ENCODE measurements at regions not wholly inside any gene's neighbourhood (a gene's known extent, or its start where the extent isn't known, plus 50 kb on each side); places are given as distances from the start of the nearest gene placed in this dataset.
A peak's percentile ranks its signal among the peaks of the same experiment; 100 is the strongest.

DNA sequence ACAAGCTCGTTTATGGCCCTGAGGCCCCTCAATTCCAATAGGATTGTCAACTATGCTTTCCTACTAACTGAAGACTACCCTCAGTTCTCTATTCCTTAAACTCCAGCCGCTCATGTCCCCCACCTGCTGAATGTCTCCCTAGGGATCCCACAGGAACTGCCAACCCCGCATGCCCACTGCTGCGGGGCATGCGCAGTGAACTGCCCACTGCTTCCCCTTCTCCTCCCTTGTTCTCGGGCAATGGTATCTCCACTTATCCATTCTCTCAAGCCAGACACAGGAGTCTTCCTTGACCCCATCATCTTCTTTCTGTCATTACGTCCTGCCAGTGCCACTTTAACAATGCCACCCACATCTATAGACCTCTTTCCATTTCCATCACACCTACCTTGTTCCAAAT, 90.0 kb downstream of the FGF18 start:
- Histone ChIP-seq H3K9me3 (ENCODE audit: control insufficient read depth in 4 of 4, insufficient read depth in 3 of 4, low read length in 3 of 4) (no peaks in the 10 kb centered on the region), H3K9ac (ENCODE audit: insufficient read depth in 1 of 2, low read length in 2 of 2) (no peak overlapping the region), H3K4me1 (ENCODE audit: control insufficient read depth in 5 of 5, insufficient read depth in 5 of 5, low read length in 5 of 5) (peaks cover 0 to 3% (median 0%) of the 10 kb centered on the region in 5 donors), H3K27ac (ENCODE audit: low read depth in 1 of 2, low read length in 1 of 2) (no peak overlapping the region), H3K27me3 (ENCODE audit: control insufficient read depth in 3 of 3, insufficient read depth in 3 of 3, low read length in 2 of 3) (no peaks in the 10 kb centered on the region), H3K36me3 (ENCODE audit: control insufficient read depth in 4 of 4, insufficient read depth in 4 of 4, low read length in 4 of 4) (no peaks in the 10 kb centered on the region), H3K4me3 (no peak overlapping the region)
- TF ChIP-seq, protein P1, sequence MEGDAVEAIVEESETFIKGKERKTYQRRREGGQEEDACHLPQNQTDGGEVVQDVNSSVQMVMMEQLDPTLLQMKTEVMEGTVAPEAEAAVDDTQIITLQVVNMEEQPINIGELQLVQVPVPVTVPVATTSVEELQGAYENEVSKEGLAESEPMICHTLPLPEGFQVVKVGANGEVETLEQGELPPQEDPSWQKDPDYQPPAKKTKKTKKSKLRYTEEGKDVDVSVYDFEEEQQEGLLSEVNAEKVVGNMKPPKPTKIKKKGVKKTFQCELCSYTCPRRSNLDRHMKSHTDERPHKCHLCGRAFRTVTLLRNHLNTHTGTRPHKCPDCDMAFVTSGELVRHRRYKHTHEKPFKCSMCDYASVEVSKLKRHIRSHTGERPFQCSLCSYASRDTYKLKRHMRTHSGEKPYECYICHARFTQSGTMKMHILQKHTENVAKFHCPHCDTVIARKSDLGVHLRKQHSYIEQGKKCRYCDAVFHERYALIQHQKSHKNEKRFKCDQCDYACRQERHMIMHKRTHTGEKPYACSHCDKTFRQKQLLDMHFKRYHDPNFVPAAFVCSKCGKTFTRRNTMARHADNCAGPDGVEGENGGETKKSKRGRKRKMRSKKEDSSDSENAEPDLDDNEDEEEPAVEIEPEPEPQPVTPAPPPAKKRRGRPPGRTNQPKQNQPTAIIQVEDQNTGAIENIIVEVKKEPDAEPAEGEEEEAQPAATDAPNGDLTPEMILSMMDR (IDR thresholded peaks at IDR 0.05; ENCODE audit: control extremely low read depth, extremely low read depth) = no peak
- WGBS, 2 donors = 94 to 98% methylated on average over 7 of the region's 7 CpGs
- ATAC-seq (ENCODE audit: insufficient read depth, low FRiP score) = no peak
- no peak for DNase-seq

DNA sequence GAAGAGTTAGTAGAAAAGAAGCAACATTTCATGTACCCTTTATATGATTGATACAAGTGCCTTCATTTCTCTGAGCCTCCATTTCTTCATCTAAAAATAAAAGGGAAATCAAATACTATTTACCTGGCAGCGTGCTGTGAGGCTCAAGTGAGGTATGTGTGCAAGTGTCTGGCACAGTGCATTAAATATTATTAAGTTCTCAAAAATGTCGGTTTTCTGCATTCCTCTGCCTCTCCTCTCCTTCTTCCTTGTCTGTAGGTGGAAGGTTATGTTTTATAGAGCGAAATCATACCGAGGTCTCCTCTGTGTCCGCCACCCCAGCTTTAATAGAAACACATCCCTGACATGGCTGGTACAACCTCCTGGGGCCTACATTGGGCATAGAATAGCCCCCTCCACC, 93.0 kb downstream of the FGF18 start:
- TF ChIP-seq, protein P1 (IDR thresholded peaks at IDR 0.05; ENCODE audit: control extremely low read depth, extremely low read depth) = no peak
- DNase-seq (peak in 1 of 3 donors; percentile 17), ATAC-seq (ENCODE audit: insufficient read depth, low FRiP score) (no peak)
- 74 to 89% methylated on average over 5 of the region's 5 CpGs for WGBS, 2 donors
- no peaks in the 10 kb centered on the region for H3K36me3 ChIP-seq (ENCODE audit: control insufficient read depth in 4 of 4, insufficient read depth in 4 of 4, low read length in 4 of 4)
- H3K27ac ChIP-seq (ENCODE audit: low read depth in 1 of 2, low read length in 1 of 2) = no peak overlapping the region
- no peaks in the 10 kb centered on the region for H3K27me3 ChIP-seq (ENCODE audit: control insufficient read depth in 3 of 3, insufficient read depth in 3 of 3, low read length in 2 of 3)
- no peaks in the 10 kb centered on the region for H3K9me3 ChIP-seq (ENCODE audit: control insufficient read depth in 4 of 4, insufficient read depth in 3 of 4, low read length in 3 of 4)
- H3K4me1 ChIP-seq (ENCODE audit: control insufficient read depth in 5 of 5, insufficient read depth in 5 of 5, low read length in 5 of 5) = no peaks in the 10 kb centered on the region
- H3K4me3 ChIP-seq = no peak overlapping the region
- H3K9ac ChIP-seq (ENCODE audit: insufficient read depth in 1 of 2, low read length in 2 of 2) = no peak overlapping the region

DNA sequence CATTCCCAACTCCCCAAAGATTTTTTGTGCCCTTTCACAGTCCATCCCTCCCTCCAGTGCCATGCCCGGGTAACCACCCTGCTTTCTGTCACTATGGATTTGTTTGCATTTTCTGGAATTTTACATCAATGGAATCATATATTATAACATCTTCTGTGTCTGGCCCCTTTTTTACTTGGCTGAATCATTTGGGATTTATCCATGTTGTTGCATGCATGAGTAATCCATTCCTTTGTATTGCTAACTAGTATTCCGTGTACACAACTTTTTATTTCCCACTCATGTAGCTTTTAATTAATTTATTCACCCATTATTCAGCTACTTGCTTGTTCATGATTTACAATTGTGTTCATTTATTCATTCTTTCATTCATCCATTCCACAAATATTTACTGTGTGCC, 94.1 kb downstream of the FGF18 start:
- WGBS, 2 donors = 86 to 91% methylated on average over 2 of the region's 2 CpGs
- H3K9ac ChIP-seq (ENCODE audit: insufficient read depth in 1 of 2, low read length in 2 of 2) = no peak overlapping the region
- TF ChIP-seq, protein P1 (IDR thresholded peaks at IDR 0.05; ENCODE audit: control extremely low read depth, extremely low read depth) = no peak

GRCh38 chr5:171518916-171519315, 99.5 kb downstream of the FGF18 start:
- H3K36me3 ChIP-seq (ENCODE audit: control insufficient read depth in 4 of 4, insufficient read depth in 4 of 4, low read length in 4 of 4) = no peaks in the 10 kb centered on the region
- no peak for DNase-seq
- no peak overlapping the region for H3K4me3 ChIP-seq
- H3K4me1 ChIP-seq (ENCODE audit: control insufficient read depth in 5 of 5, insufficient read depth in 5 of 5, low read length in 5 of 5) = peaks cover 0 to 18% (median 7%) of the 10 kb centered on the region in 5 donors
- no peak for ATAC-seq (ENCODE audit: insufficient read depth, low FRiP score)
- no peaks in the 10 kb centered on the region for H3K27me3 ChIP-seq (ENCODE audit: control insufficient read depth in 3 of 3, insufficient read depth in 3 of 3, low read length in 2 of 3)
- H3K27ac ChIP-seq (ENCODE audit: low read depth in 1 of 2, low read length in 1 of 2) = no peak overlapping the region
- H3K9ac ChIP-seq (ENCODE audit: insufficient read depth in 1 of 2, low read length in 2 of 2) = no peak overlapping the region
- no peaks in the 10 kb centered on the region for H3K9me3 ChIP-seq (ENCODE audit: control insufficient read depth in 4 of 4, insufficient read depth in 3 of 4, low read length in 3 of 4)
- WGBS, 2 donors = 89 to 93% methylated on average over 13 of the region's 13 CpGs
- TF ChIP-seq, protein P1 (IDR thresholded peaks at IDR 0.05; ENCODE audit: control extremely low read depth, extremely low read depth) = no peak

More for the DNA sequence above, 94.1 kb downstream of the FGF18 start:
- Histone ChIP-seq H3K36me3 (ENCODE audit: control insufficient read depth in 4 of 4, insufficient read depth in 4 of 4, low read length in 4 of 4) (no peaks in the 10 kb centered on the region), H3K27me3 (ENCODE audit: control insufficient read depth in 3 of 3, insufficient read depth in 3 of 3, low read length in 2 of 3) (no peaks in the 10 kb centered on the region), H3K4me1 (ENCODE audit: control insufficient read depth in 5 of 5, insufficient read depth in 5 of 5, low read length in 5 of 5) (no peaks in the 10 kb centered on the region), H3K9me3 (ENCODE audit: control insufficient read depth in 4 of 4, insufficient read depth in 3 of 4, low read length in 3 of 4) (no peaks in the 10 kb centered on the region), H3K27ac (ENCODE audit: low read depth in 1 of 2, low read length in 1 of 2) (no peak overlapping the region), H3K4me3 (no peak overlapping the region)
- ATAC-seq (ENCODE audit: insufficient read depth, low FRiP score) = no peak
- DNase-seq = no peak

Measured in lung (tissue), 11 donors.